Activated CD4-positive, alpha-beta T cell treated with anti-CD3 and anti-CD28 coated beads for 36 hours (primary cell): ENCODE measurements at regions not wholly inside any gene's neighbourhood (a gene's known extent, or its start where the extent isn't known, plus 50 kb on each side); places are given as distances from the start of the nearest gene placed in this dataset.
"Not testable (repeated sequence)": the region's sequence is repeated elsewhere in the genome, so short reads cannot be mapped to it uniquely, and the experiment has no call there.

Source experiments
- ATAC-seq: fragments of 200-7000 bp; cut with Tn5 transposase; one replicate; pipeline ENCODE4 v1.10.0; 2021; ENCODE audit warnings: mild to moderate bottlenecking, moderate library complexity
- CTCF ChIA-PET: fragments of 350-600 bp; sonication (Branson Sonifier 250); formaldehyde crosslinking; loops from one replicate; lab custom pipeline; 2021; ENCODE audit warnings: antibody characterized with exemption; lab: Charles Lee
- POLR2A ChIA-PET: fragments of 350-600 bp; sonication (Branson Sonifier 250); formaldehyde crosslinking; loops from one replicate; lab custom pipeline; 2021; ENCODE audit warnings: antibody characterized with exemption, inconsistent platforms; lab: Charles Lee
- DNase-seq: peaks from one replicate; pipeline ENCODE4 v3.0.0-alpha.2; 2020
- H3K27ac Mint-ChIP-seq: one replicate; pipeline ENCODE4 v1.8.0; 2021; ENCODE audit warnings: mixed read lengths
- H3K27me3 Mint-ChIP-seq: one replicate; pipeline ENCODE4 v1.8.0; 2021; ENCODE audit warnings: mixed read lengths
- H3K36me3 Mint-ChIP-seq: one replicate; pipeline ENCODE4 v1.8.0; 2021; ENCODE audit warnings: low read depth, mixed read lengths
- H3K4me1 Mint-ChIP-seq: one replicate; pipeline ENCODE4 v1.8.0; 2021; ENCODE audit warnings: mixed read lengths
- H3K4me3 Mint-ChIP-seq: one replicate; pipeline ENCODE4 v1.8.0; 2021; ENCODE audit warnings: mild to moderate bottlenecking, moderate library complexity, mixed read lengths
- H3K9me3 Mint-ChIP-seq: one replicate; pipeline ENCODE4 v1.8.0; 2021; ENCODE audit warnings: low read depth, mixed read lengths
- intact Hi-C, 2 experiments: fragments of 100-400 bp; cut with DNase I in 1 of 2; cut with micrococcal nuclease in 1 of 2; formaldehyde crosslinking; loops; one replicate each; pipeline versions ENCODE4 v1.14.2 to v1.15.1; 2022 to 2024; cut with DNase I, micrococcal nuclease

DNA sequence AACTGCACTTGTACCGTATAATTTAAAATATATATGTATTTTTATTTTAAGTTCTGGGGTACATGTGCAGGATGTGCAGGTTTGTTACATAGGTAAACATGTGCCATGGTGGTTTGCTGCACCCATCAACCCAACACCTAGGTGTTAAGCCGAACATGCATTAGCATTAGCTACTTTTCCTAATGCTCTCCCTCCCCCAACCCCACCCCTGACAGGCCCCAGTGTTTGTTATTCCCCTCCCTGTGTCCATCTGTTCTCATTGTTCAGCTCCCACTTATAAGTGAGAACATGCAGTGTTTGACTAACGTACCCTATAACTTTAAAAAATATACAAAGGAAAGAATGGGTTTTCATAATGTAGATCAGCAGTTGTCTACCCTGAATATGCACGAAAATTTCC is 303.5 kb upstream of the BRINP1 start:
- H3K4me3 Mint-ChIP-seq, H3K27ac Mint-ChIP-seq, POLR2A ChIA-PET, CTCF ChIA-PET, ATAC-seq, DNase-seq, H3K9me3 Mint-ChIP-seq, H3K27me3 Mint-ChIP-seq, H3K36me3 Mint-ChIP-seq, intact Hi-C loops, H3K4me1 Mint-ChIP-seq: not testable (repeated sequence)

DNA sequence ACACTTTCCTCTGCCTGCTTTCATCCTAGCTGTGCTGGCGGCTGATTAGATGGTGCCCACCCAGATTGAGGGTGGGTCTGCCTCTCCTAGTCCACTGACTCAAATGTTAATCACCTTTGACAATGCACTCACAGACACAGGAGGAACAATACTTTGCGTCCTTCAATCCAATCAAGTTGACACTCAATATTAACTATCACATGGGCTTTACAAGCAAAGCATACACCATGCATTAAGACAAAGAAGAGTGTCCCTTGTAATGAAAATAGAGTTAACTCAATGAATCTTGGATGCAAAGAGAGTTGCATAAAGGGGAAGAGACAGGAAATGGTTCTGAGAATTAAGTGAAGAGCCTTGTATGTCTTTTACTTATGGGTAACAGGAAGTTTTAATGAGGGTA is 298.7 kb upstream of the BRINP1 start:
- ChIA-PET CTCF (no interaction called here), POLR2A (no interaction called here)
- intact Hi-C loops = no loop called here
- Mint-ChIP-seq H3K27me3 (no peaks in the 10 kb centered on the region), H3K4me1 (no peaks in the 10 kb centered on the region), H3K27ac (no peak overlapping the region), H3K4me3 (no peak overlapping the region), H3K9me3 (no peaks in the 10 kb centered on the region), H3K36me3 (no peaks in the 10 kb centered on the region)
- no peak for ATAC-seq
- no peak for DNase-seq

DNA sequence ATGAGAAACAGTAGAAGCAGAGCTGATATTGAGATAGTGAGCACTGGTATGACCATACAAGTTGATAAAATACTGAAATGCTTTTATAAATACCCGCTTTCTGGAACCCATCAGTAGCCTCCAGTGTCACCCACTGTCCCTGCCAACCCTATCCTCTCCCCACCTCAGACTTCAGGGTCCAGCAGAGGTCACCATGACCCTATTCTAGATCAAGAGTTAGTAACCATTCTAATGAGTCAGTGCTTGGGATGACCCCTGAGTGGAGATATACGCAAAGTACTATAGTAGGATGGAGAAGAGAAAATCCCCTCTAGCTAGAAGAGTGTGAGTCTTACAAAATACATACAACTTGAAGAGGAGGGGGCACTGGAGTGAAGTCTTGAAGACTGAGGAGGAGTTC is 297.9 kb upstream of the BRINP1 start:
- POLR2A ChIA-PET = no interaction called here
- CTCF ChIA-PET = no interaction called here
- no peak overlapping the region for H3K4me3 Mint-ChIP-seq
- H3K4me1 Mint-ChIP-seq = no peaks in the 10 kb centered on the region
- H3K27ac Mint-ChIP-seq = no peak overlapping the region
- H3K27me3 Mint-ChIP-seq = no peaks in the 10 kb centered on the region
- DNase-seq (no peak), ATAC-seq (no peak)
- H3K9me3 Mint-ChIP-seq = peaks cover 2% of the 10 kb centered on the region
- intact Hi-C loops = no loop called here
- H3K36me3 Mint-ChIP-seq = no peaks in the 10 kb centered on the region

DNA sequence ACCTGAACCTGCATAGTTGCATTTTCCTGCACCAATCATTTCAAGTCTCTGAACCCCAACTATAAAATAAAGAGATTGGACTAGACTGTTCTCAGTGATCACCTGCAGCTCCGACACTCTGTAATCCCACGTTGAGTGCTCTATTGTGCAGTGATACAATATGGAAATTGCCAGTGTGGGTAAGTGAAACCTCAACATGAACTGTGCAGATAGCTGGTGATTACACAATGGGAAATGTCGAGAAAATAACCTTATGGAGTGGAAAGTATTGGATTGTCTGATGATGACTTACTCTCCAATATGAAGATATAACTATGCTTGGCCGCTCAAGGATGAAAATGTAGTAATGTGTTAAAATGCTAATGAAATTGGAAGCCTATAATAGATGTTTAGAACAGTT is 293.1 kb upstream of the BRINP1 start:
- Mint-ChIP-seq H3K36me3 (no peaks in the 10 kb centered on the region), H3K4me1 (no peaks in the 10 kb centered on the region), H3K9me3 (peaks cover 2% of the 10 kb centered on the region), H3K27ac (no peak overlapping the region), H3K4me3 (no peak overlapping the region), H3K27me3 (no peaks in the 10 kb centered on the region)
- intact Hi-C loops = no loop called here
- ChIA-PET POLR2A (interaction anchor here (0.8 kb wide), 1 partner anchor 665 kb away, joined by 3 read pairs; no protein-coding TSS in a partner anchor), CTCF (no interaction called here)
- ATAC-seq (no peak), DNase-seq (no peak)

DNA sequence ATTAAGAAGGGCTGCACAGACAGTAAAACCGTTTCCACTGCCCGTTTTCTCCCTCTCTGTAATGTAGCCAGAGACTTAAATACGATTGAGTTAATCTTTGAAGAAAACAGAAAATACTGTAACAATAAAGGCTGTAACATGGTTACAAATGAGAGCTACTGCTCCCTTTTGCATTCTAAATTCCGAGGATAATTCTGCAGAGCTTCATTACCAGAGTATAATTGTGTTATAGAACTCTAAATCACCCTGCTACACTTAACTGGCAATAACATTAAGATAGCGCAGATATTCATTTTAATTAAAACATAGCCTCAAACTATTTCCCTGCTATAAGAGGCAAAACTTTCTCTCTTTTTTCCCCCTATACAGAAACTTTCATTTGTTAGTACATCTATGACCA is 283.7 kb upstream of the BRINP1 start:
- H3K27ac Mint-ChIP-seq = no peak overlapping the region
- DNase-seq = no peak
- H3K27me3 Mint-ChIP-seq = no peaks in the 10 kb centered on the region
- H3K4me1 Mint-ChIP-seq = no peaks in the 10 kb centered on the region
- intact Hi-C loops = no loop called here
- peaks cover 2% of the 10 kb centered on the region for H3K9me3 Mint-ChIP-seq
- CTCF ChIA-PET = no interaction called here
- no peaks in the 10 kb centered on the region for H3K36me3 Mint-ChIP-seq
- no peak for ATAC-seq
- no peak overlapping the region for H3K4me3 Mint-ChIP-seq
- POLR2A ChIA-PET = no interaction called here

DNA sequence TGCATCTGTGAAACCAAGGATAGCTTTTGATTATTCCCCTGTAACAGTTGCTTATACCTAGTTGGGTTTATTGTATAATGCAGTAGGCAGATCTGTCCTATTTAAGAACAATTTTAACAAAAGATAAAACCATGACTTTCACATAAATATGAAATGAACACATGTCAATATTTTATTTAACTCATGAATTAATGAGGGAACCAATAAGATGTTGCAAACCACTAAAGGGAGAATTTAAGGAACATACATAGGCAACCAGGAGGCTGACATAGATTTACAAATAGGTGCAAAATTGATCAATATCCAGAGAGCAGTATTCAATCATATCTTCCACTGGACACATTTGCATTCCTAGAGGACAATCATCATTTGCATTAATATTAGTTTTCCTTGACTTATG is 280.0 kb upstream of the BRINP1 start:
- intact Hi-C loops = no loop called here
- DNase-seq (no peak), ATAC-seq (no peak)
- Mint-ChIP-seq H3K9me3 (peaks cover 4% of the 10 kb centered on the region), H3K27ac (no peak overlapping the region), H3K36me3 (no peaks in the 10 kb centered on the region), H3K4me1 (no peaks in the 10 kb centered on the region), H3K27me3 (peaks cover 2% of the 10 kb centered on the region), H3K4me3 (no peak overlapping the region)
- ChIA-PET POLR2A (no interaction called here), CTCF (no interaction called here)

DNA sequence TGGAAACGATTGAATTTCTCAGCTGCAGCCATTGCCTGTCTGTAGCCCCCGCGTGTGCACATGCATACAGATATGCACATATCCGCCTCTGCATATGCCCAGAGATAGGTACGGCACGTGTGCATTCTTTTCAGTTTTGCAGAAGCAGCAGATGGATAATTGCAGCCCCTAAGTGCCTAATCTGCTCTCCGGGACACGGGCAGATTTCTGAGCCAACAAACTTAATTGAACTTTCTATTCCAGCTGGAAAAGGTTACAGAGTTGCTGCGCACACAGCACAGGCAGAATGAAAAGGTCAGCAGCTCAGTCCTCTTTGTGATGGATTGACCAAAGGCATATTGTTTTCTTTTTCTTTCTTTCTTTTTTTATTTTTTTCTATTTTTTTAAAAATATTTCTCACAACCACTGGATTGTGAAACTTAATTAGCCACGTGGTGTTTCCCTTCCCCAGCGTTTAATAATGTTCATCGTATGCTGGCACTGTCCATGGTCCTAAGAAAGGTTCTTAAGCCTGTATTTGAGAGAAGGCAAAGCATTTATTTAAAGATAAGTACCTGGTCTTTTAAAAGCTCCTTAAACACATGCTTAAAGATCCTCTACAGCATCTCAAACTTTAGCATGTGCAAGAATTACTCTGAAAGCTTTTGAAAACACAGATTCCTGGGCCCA is 270.2 kb upstream of the BRINP1 start:
- Mint-ChIP-seq H3K4me3 (no peak overlapping the region), H3K9me3 (peaks cover 4% of the 10 kb centered on the region), H3K36me3 (no peaks in the 10 kb centered on the region), H3K27ac (no peak overlapping the region), H3K4me1 (no peaks in the 10 kb centered on the region), H3K27me3 (no peaks in the 10 kb centered on the region)
- intact Hi-C loops = no loop called here
- POLR2A ChIA-PET = no interaction called here
- DNase-seq (no peak), ATAC-seq (no peak)
- CTCF ChIA-PET = no interaction called here

DNA sequence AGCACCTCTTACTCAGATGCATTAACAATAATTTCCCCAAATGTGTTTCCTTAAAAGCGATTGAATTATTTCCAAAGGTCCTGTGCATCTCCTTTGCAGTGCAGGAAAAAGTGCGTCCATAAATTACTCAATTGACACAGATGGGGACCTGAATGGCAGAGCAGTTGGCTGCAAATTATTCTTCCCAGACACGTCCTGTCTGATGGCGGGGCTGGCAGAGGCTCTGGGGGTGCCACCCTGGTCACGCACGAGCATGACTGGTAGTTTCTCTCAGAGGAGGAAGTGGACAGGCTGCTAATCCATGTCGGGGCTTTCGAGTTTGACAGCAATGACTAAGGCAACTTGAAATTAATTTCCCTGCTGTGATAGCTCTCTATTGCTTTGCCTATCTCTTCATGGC is 264.8 kb upstream of the BRINP1 start:
- CTCF ChIA-PET = no interaction called here
- ATAC-seq (no peak), DNase-seq (no peak)
- POLR2A ChIA-PET = no interaction called here
- Mint-ChIP-seq H3K36me3 (no peaks in the 10 kb centered on the region), H3K27ac (no peak overlapping the region), H3K4me3 (no peak overlapping the region), H3K9me3 (peaks cover 7% of the 10 kb centered on the region), H3K27me3 (no peaks in the 10 kb centered on the region), H3K4me1 (no peaks in the 10 kb centered on the region)
- intact Hi-C loops = no loop called here

DNA sequence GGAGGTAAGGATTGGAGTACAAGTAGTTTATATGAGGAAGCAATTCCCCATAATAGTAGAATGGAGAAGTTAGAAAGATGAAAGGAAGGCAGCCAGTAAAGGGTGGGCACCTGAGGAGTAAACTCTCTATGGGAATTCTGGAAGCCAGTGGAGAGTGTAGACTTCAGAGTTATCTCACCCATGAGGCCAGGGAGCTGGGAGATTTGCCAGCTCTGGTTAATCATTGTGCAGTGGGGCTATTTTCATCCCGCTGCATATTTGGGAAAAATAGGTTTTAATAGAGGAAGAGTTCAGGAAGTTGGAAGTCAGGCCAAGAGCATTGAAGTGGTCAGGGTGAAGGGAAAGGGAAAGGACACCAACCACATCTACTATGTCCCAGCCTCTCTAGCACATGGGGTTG is 242.3 kb upstream of the BRINP1 start:
- Mint-ChIP-seq H3K4me1 (no peaks in the 10 kb centered on the region), H3K36me3 (no peaks in the 10 kb centered on the region), H3K27ac (no peak overlapping the region), H3K27me3 (no peaks in the 10 kb centered on the region), H3K4me3 (no peak overlapping the region), H3K9me3 (peaks cover 5% of the 10 kb centered on the region)
- intact Hi-C loops = no loop called here
- no peak for ATAC-seq
- no peak for DNase-seq
- CTCF ChIA-PET = no interaction called here
- POLR2A ChIA-PET = no interaction called here

DNA sequence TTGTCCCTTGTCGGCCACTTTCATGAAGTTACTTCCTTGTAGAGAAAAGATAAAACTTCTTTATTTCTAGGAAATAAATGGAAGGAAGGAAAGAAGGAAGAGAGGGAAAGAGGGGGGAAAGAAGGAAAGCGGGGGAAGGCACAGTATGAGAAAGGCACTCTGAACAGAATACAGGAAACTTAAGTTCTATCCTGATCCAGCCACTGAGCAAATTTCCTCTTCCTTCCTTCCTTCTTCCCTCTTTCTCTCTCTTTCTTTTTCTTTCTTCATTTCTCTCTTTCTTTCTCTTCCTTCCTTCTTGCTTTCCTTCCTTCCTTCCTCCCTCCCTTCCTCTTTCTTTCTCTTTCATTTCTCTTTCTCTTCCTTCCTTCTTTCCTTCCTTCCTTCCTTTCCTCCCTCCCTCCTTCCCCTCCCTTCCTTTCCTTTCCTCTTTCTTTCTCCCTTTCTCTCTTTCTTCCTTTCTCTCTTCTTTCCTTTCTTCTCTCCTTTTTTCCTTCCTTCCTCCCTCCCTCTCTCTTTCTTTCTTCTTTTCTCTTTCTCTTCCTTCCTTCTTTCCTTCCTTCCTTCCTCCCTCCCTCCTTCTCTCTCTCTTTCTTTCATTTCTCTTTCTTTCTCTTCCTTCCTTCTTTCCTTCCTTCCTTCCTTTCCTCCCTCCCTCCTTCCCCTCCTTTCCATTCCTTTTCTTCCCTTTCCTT is 240.2 kb upstream of the BRINP1 start:
- Mint-ChIP-seq H3K4me1 (no peaks in the 10 kb centered on the region), H3K27me3 (no peaks in the 10 kb centered on the region), H3K4me3 (no peak overlapping the region), H3K9me3 (peaks cover 9% of the 10 kb centered on the region), H3K27ac (no peak overlapping the region), H3K36me3 (no peaks in the 10 kb centered on the region)
- no peak for DNase-seq
- intact Hi-C loops = no loop called here
- no peak for ATAC-seq
- POLR2A ChIA-PET = interaction anchor here (0.7 kb wide), 1 partner anchor 245 kb away, joined by 3 read pairs; no protein-coding TSS in a partner anchor
- CTCF ChIA-PET = no interaction called here

DNA sequence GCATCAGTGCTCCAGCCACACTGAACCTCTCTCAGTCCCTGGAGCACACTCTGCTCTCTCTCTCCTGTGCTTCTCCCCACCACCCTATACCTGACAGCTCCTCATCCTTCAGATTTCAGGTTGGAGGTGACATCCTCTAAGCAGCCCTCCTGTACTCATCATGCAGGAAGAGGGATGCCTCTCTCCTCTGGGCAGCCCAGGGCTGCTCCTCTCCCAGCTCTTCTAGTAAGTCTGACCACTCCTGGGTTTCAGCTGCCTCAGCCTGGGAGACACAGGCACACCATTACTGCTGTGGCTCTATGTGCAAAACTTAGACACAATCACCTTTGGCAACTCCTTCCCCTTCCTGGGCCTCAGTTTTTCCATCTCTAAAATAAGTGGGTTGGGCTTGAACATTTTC is 232.4 kb upstream of the BRINP1 start:
- H3K27me3 Mint-ChIP-seq = no peaks in the 10 kb centered on the region
- intact Hi-C loops = no loop called here
- H3K4me3 Mint-ChIP-seq = no peak overlapping the region
- no peak overlapping the region for H3K27ac Mint-ChIP-seq
- no peak for ATAC-seq
- H3K36me3 Mint-ChIP-seq = no peaks in the 10 kb centered on the region
- H3K4me1 Mint-ChIP-seq = no peaks in the 10 kb centered on the region
- POLR2A ChIA-PET = no interaction called here
- CTCF ChIA-PET = interaction anchor here (0.6 kb wide), 1 partner anchor 119 kb away, joined by 3 read pairs; no protein-coding TSS in a partner anchor
- no peak for DNase-seq
- H3K9me3 Mint-ChIP-seq = peaks cover 4% of the 10 kb centered on the region

DNA sequence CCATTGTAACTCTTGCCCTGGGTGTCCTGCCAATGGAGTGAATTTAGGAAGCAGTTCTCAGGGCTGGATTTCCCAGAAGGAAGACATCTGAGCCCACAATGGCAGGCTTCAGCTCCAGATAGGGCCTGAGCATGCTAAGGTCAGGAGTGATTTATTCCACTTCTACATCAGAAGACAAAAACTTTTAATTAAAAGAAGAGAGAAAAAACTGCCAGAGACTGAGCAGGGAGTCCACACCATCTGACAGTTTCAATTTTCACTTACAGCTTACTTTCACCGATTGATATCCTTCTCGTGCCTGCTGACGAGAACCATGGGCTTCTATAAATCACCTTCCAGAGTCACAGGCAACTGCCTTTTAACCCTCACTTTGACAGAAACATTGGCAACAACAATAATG is 228.3 kb upstream of the BRINP1 start:
- CTCF ChIA-PET = no interaction called here
- H3K27me3 Mint-ChIP-seq = no peaks in the 10 kb centered on the region
- intact Hi-C loops = no loop called here
- POLR2A ChIA-PET = no interaction called here
- no peaks in the 10 kb centered on the region for H3K9me3 Mint-ChIP-seq
- no peaks in the 10 kb centered on the region for H3K4me1 Mint-ChIP-seq
- DNase-seq (no peak), ATAC-seq (no peak)
- no peaks in the 10 kb centered on the region for H3K36me3 Mint-ChIP-seq
- H3K4me3 Mint-ChIP-seq = no peak overlapping the region
- no peak overlapping the region for H3K27ac Mint-ChIP-seq
